GM12891 (cell line): ENCODE measurements at regions not wholly inside any gene's neighbourhood (a gene's known extent, or its start where the extent isn't known, plus 50 kb on each side); places are given as distances from the start of the nearest gene placed in this dataset.

Experiments used
- POLR2A ChIP-seq: IDR thresholded peaks from 2 replicates; pipeline ENCODE4 v1.6.1; 2011; ENCODE audit warnings: low read depth, low read length, control low read depth
- POLR2AphosphoS5 ChIP-seq: IDR thresholded peaks from 2 replicates; pipeline ENCODE4 v1.6.1; 2011; ENCODE audit warnings: low read depth, low read length, control low read depth
- TAF1 ChIP-seq: IDR thresholded peaks from 2 replicates; pipeline ENCODE4 v1.6.1; 2011; ENCODE audit warnings: low read depth, low read length, control low read depth

- TF ChIP-seq POLR2A (no peak), TAF1 (no peak), POLR2AphosphoS5 (no peak)
These were observed 578.0 kb upstream of the GRM7 start for GRCh38 chr3:6282918-6283317.
